ENCODE measurements at regions not wholly inside any gene's neighbourhood (a gene's known extent, or its start where the extent isn't known, plus 50 kb on each side); places are given as distances from the start of the nearest gene placed in this dataset.

GRCh38 chr1:55506740-55507577 lies 291.8 kb upstream of the USP24 start:
- no peaks in the 10 kb centered on the region for H3K9me3 Mint-ChIP-seq

DNA sequence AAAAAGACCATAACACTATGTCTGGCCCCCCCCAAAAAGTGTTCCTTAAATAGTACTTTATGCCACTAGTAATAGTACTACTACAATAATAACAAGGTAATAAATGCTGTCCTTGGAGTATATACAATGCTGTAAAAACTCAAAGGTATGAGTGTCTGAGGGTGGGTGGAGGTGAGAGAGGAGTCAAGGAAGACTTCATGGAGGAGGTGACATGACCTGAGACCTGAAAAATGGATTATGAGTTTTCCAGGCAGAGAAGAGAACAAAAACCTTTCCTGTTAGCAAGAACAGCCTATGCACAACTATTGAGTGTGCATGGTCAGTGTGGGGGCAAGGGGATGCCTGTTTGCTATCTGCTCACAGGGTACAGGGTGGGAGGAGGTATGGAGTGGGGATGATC lies 290.2 kb upstream of the USP24 start:
- Mint-ChIP-seq H3K9me3 (no peaks in the 10 kb centered on the region), H3K4me3 (no peak overlapping the region), H3K4me1 (ENCODE audit: low read depth) (no peaks in the 10 kb centered on the region), H3K27me3 (ENCODE audit: low read depth) (peaks cover 18% of the 10 kb centered on the region), H3K36me3 (ENCODE audit: insufficient read depth) (no peaks in the 10 kb centered on the region)
- no peak for DNase-seq
- ATAC-seq, result no peak

More at GRCh38 chr1:55506740-55507577, 291.8 kb upstream of the USP24 start:
- DNase-seq (no peak), ATAC-seq (no peak)
- no peak overlapping the region for H3K4me3 Mint-ChIP-seq
- no peaks in the 10 kb centered on the region for H3K36me3 Mint-ChIP-seq (ENCODE audit: insufficient read depth)
- H3K4me1 Mint-ChIP-seq (ENCODE audit: low read depth), result no peaks in the 10 kb centered on the region
- peaks cover 16% of the 10 kb centered on the region for H3K27me3 Mint-ChIP-seq (ENCODE audit: low read depth)

- H3K9me3 Mint-ChIP-seq, result no peaks in the 10 kb centered on the region
- H3K27me3 Mint-ChIP-seq (ENCODE audit: low read depth), result peaks cover 18% of the 10 kb centered on the region
These were observed 289.2 kb upstream of the USP24 start for GRCh38 chr1:55504306-55504731.

DNA sequence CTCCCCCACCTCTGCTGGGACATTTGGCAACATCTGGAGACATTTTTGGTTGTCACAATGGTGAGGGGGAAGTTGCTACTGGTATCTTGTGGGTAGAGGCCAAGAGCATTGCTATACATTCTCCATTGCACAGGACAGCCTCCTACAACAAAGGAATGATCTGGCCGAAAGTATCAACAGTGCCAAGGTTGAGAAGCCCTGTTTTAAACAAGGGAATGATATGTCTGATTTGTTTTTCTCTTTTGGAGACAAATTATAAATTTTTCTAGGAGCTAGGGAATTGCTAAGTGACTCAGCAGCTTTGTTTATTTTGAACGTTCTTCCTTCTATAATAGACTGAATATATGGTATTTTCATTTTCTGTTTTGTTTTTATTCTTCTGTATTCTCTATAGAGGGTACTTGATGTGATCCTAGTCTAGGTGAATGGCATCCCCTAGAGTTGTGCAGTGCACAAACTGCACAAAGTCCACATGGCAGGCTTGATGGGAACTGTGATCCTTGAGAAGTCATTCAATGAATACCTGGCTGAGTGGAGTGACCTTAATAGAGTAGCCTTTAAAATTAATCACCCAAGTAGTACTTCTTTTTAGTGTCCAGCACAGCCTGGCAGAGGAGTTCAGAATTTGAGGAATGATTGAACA lies 288.6 kb upstream of the USP24 start:
- ATAC-seq (no peak), DNase-seq (no peak)
- H3K9me3 Mint-ChIP-seq, result no peaks in the 10 kb centered on the region
- H3K27me3 Mint-ChIP-seq (ENCODE audit: low read depth), result peaks cover 18% of the 10 kb centered on the region
- no peaks in the 10 kb centered on the region for H3K4me1 Mint-ChIP-seq (ENCODE audit: low read depth)
- H3K36me3 Mint-ChIP-seq (ENCODE audit: insufficient read depth), result no peaks in the 10 kb centered on the region
- no peak overlapping the region for H3K4me3 Mint-ChIP-seq

More at GRCh38 chr1:55504306-55504731, 289.2 kb upstream of the USP24 start:
- Mint-ChIP-seq H3K36me3 (ENCODE audit: insufficient read depth) (no peaks in the 10 kb centered on the region), H3K4me1 (ENCODE audit: low read depth) (no peaks in the 10 kb centered on the region), H3K4me3 (no peak overlapping the region)
- no peak for DNase-seq
- ATAC-seq, result no peak

DNA sequence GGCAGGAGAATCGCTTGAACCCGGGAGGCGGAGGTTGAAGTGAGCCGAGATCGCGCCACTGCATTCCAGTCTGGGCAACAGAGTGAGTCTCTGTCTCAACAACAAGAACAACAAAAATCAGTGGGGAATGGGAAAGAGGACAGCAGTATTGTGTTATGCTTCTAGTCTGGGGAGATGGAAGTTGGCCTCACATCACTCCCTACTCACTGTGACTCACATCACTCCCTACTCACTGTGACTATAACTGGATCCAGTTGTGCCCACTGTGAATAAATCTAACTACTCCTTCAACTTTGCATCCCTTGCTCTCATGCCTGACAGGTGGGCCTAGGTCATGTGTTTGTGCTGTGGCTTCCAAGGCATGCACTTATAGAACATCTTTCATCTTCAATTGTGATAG lies 285.4 kb upstream of the USP24 start:
- Mint-ChIP-seq H3K36me3 (ENCODE audit: insufficient read depth) (no peaks in the 10 kb centered on the region), H3K4me3 (no peak overlapping the region), H3K27me3 (ENCODE audit: low read depth) (peaks cover 13% of the 10 kb centered on the region), H3K9me3 (no peaks in the 10 kb centered on the region), H3K4me1 (ENCODE audit: low read depth) (no peaks in the 10 kb centered on the region)
- ATAC-seq, result no peak
- no peak for DNase-seq

GRCh38 chr1:55490547-55490946 lies 275.4 kb upstream of the USP24 start:
- Mint-ChIP-seq H3K9me3 (no peaks in the 10 kb centered on the region), H3K4me1 (ENCODE audit: low read depth) (no peaks in the 10 kb centered on the region), H3K36me3 (ENCODE audit: insufficient read depth) (no peaks in the 10 kb centered on the region), H3K27me3 (ENCODE audit: low read depth) (peaks cover 6% of the 10 kb centered on the region), H3K4me3 (no peak overlapping the region)
- ATAC-seq (no peak), DNase-seq (no peak)

DNA sequence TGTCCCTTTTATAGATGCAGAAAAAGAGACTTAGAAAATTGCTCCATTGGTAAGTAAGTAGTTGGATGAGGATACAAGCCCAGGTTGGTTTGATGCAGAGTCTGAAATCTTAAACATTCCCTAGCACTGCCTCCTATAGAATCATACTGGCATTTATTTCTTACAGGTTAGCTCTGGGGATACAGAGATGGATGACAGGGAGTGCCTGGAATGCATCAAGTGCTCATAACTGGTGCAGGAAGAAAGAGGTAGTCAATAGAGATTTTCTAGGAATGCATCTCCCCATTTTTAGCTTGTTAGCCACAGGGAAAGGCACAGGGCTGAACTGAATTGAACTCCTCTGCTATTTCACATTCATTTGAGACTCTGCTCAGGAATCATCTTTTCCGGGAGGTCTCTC lies 269.0 kb upstream of the USP24 start:
- H3K36me3 Mint-ChIP-seq (ENCODE audit: insufficient read depth), result no peaks in the 10 kb centered on the region
- H3K4me3 Mint-ChIP-seq, result no peak overlapping the region
- peaks cover 8% of the 10 kb centered on the region for H3K27me3 Mint-ChIP-seq (ENCODE audit: low read depth)
- H3K4me1 Mint-ChIP-seq (ENCODE audit: low read depth), result no peaks in the 10 kb centered on the region
- no peak for DNase-seq
- H3K9me3 Mint-ChIP-seq, result no peaks in the 10 kb centered on the region
- ATAC-seq, result no peak

DNA sequence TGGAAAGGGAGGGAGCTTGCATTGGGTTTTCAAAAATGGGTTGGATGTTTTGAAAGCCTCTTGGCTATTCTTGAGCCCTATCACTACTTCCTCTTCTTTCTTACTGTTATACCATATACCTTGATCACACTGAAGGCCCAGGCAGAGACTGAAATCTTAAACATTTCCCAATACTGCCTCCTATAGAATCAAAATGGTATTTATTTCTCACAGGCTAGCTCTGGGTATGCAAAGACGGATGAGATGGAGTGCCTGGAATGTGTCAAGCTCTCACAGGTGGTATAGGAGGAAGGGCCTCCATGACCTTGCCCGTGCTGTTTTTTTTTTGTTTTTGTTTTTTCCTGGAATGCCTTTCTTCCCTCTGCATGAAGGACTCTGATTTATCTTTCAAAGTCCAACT lies 268.4 kb upstream of the USP24 start:
- no peaks in the 10 kb centered on the region for H3K9me3 Mint-ChIP-seq
- ATAC-seq, result no peak
- no peaks in the 10 kb centered on the region for H3K4me1 Mint-ChIP-seq (ENCODE audit: low read depth)

DNA sequence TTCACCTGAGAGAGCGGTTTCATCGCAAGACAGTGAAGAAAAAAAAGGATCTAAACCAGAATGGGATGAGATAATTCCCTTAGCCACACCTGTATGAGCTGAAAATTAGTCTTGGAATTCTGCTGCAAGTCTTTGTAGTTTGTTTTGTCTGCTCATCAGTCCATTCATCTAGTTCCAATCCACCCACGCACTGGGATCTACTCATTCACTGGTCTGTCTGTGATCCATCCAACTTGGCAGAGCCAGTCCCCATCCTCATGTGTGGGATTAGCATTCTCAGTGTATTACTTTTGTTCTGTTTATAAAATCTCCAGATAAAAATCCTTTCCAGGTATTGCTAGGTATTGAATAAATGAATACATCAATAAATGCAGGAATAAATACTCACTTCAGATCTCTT lies 266.5 kb upstream of the USP24 start:
- DNase-seq (no peak), ATAC-seq (no peak)
- Mint-ChIP-seq H3K9me3 (no peaks in the 10 kb centered on the region), H3K27me3 (ENCODE audit: low read depth) (peaks cover 11% of the 10 kb centered on the region), H3K4me1 (ENCODE audit: low read depth) (no peaks in the 10 kb centered on the region), H3K36me3 (ENCODE audit: insufficient read depth) (no peaks in the 10 kb centered on the region), H3K4me3 (no peak overlapping the region)

More for the DNA sequence above, 268.4 kb upstream of the USP24 start:
- peaks cover 8% of the 10 kb centered on the region for H3K27me3 Mint-ChIP-seq (ENCODE audit: low read depth)
- no peak for DNase-seq
- no peak overlapping the region for H3K4me3 Mint-ChIP-seq
- H3K36me3 Mint-ChIP-seq (ENCODE audit: insufficient read depth), result no peaks in the 10 kb centered on the region

DNA sequence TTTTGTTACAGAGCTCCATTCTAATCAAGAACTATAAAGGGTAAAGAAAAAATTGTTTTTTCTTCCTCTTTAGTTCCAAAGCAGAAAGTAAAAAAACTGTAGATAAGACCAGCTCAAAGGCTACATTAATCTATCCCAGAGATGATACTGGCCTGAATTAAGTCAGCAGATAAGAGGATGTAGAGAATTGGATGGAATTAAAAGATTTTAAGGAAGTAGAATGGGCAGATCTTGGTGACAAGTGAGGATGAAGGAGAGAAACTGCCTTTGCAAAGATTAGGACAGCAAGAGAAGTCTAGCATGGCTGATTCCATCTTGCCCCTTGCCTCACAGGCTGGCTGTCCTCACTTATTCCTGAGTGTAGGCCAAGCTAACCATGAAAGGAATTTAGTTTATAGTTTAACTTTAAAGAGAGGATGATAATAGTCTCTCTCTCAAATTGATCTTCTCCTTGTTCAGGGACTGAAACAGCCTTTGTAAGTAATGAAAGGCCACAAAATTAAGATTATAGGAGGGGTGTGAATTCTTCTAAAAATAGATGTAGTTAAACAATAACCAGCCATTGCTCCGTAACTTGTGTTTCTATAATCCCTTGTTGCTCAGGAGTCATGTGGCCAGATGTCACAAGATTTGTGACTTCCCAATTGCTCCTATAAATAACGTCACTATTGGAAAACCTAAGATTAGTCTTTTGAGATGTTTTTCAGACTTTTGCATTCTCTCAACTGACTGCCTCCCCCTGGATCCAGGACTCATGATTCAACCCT lies 265.0 kb upstream of the USP24 start:
- Mint-ChIP-seq H3K36me3 (ENCODE audit: insufficient read depth) (no peaks in the 10 kb centered on the region), H3K4me3 (no peak overlapping the region), H3K9me3 (no peaks in the 10 kb centered on the region), H3K27me3 (ENCODE audit: low read depth) (peaks cover 13% of the 10 kb centered on the region), H3K4me1 (ENCODE audit: low read depth) (no peaks in the 10 kb centered on the region)
- no peak for ATAC-seq
- no peak for DNase-seq

DNA sequence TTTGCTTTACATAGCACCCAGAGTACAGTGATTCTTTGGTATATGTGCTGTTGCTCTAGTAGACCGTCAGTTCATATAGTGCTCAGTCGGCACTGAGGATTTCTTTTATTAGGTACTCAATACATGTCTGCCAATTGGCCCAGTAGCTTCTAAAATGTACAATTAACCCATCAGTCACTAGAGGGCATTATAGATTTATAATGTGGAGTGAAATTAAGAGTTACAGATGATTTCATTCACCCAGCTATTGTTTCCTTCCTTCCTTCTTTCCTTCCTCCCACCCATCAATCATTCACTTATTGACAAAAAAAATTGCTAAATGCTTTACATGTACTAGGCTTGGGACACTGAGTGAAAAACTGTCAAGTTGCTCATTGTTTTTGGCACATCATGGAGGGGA lies 263.6 kb upstream of the USP24 start:
- Mint-ChIP-seq H3K4me1 (ENCODE audit: low read depth) (no peaks in the 10 kb centered on the region), H3K4me3 (no peak overlapping the region), H3K27me3 (ENCODE audit: low read depth) (peaks cover 18% of the 10 kb centered on the region), H3K36me3 (ENCODE audit: insufficient read depth) (no peaks in the 10 kb centered on the region), H3K9me3 (no peaks in the 10 kb centered on the region)
- no peak for ATAC-seq
- DNase-seq, result no peak

DNA sequence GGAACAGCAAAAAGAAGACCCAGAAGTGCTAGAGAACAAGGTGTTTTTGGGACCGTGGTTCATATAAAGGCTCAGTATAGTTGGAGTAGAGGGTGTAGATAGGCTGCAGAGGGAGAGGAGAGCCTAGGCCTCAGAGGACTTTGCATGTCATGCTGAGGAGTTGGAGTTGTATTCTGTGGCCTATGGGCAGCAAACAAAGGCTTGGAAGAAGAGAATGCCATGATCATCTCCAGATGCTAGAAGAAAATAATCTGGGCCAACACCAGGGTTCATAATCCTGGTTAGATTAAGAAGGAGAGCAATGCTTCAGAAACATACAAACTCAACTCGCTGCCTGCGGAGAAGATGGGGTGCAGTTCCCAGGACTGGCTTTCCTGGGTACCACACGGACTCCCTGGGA lies 262.8 kb upstream of the USP24 start:
- no peaks in the 10 kb centered on the region for H3K36me3 Mint-ChIP-seq (ENCODE audit: insufficient read depth)
- DNase-seq, result no peak
- H3K4me3 Mint-ChIP-seq, result no peak overlapping the region
- ATAC-seq, result no peak
- no peaks in the 10 kb centered on the region for H3K4me1 Mint-ChIP-seq (ENCODE audit: low read depth)
- peaks cover 25% of the 10 kb centered on the region for H3K27me3 Mint-ChIP-seq (ENCODE audit: low read depth)
- H3K9me3 Mint-ChIP-seq, result no peaks in the 10 kb centered on the region

GRCh38 chr1:55476445-55477015 lies 261.4 kb upstream of the USP24 start:
- Mint-ChIP-seq H3K9me3 (no peaks in the 10 kb centered on the region), H3K4me1 (ENCODE audit: low read depth) (no peaks in the 10 kb centered on the region), H3K4me3 (no peak overlapping the region), H3K36me3 (ENCODE audit: insufficient read depth) (no peaks in the 10 kb centered on the region), H3K27me3 (ENCODE audit: low read depth) (peaks cover 25% of the 10 kb centered on the region)
- DNase-seq (no peak), ATAC-seq (no peak)

- no peaks in the 10 kb centered on the region for H3K9me3 Mint-ChIP-seq
- no peaks in the 10 kb centered on the region for H3K4me1 Mint-ChIP-seq (ENCODE audit: low read depth)
- H3K4me3 Mint-ChIP-seq, result no peak overlapping the region
- DNase-seq, result no peak
- H3K27me3 Mint-ChIP-seq (ENCODE audit: low read depth), result peaks cover 27% of the 10 kb centered on the region
- H3K36me3 Mint-ChIP-seq (ENCODE audit: insufficient read depth), result no peaks in the 10 kb centered on the region
- ATAC-seq, result no peak
These were observed 259.1 kb upstream of the USP24 start for GRCh38 chr1:55474168-55474786.
